Tibial artery (tissue), 4 donors: ENCODE measurements at regions not wholly inside any gene's neighbourhood (a gene's known extent, or its start where the extent isn't known, plus 50 kb on each side); places are given as distances from the start of the nearest gene placed in this dataset.

Experiments used
- DNase-seq, 2 donors: peaks; one replicate each; pipeline ENCODE4 v3.0.0-alpha.2; 2019
- H3K27ac ChIP-seq, 2 donors: fragments of 200-600 bp; sonication (generic) in 1 of 2; 1 replicate in 1 of 2; 2 replicates in 1 of 2; pipeline ENCODE4 v1.5.1; 2018 to 2019; ENCODE audit warnings: mild to moderate bottlenecking in 1 of 2
- H3K27me3 ChIP-seq, 2 donors: fragments of 200-600 bp; sonication (generic) in 1 of 2; one replicate each; pipeline versions ENCODE4 v1.5.1 to v1.6.0; 2016 to 2019
- H3K36me3 ChIP-seq, 3 donors: fragments of 200-600 bp; sonication (generic) in 2 of 3; one replicate each; pipeline ENCODE4 v1.5.1; 2016 to 2019; ENCODE audit warnings: mild to moderate bottlenecking in 2 of 3
- H3K4me1 ChIP-seq, 4 donors: fragments of 200-600 bp; sonication (generic) in 2 of 4; 1 replicate in 3 of 4; 2 replicates in 1 of 4; pipeline ENCODE4 v1.5.1; 2016 to 2019
- H3K4me3 ChIP-seq, 2 donors: fragments of 200-600 bp; sonication (generic) in 1 of 2; 1 replicate in 1 of 2; 2 replicates in 1 of 2; pipeline ENCODE4 v1.5.1; 2018 to 2019; ENCODE audit warnings: mild to moderate bottlenecking in 2 of 2
- H3K9me3 ChIP-seq, 3 donors: fragments of 200-600 bp; sonication (generic) in 1 of 3; one replicate each; pipeline ENCODE4 v1.5.1; 2016 to 2019
- CTCF ChIP-seq, 2 experiments: fragments of 200-600 bp in 1 of 2; fragments of 450-650 bp in 1 of 2; IDR thresholded peaks; one replicate each; pipeline ENCODE4 v1.5.1; 2017 to 2019; ENCODE audit warnings: antibody characterized with exemption in 2 of 2, mild to moderate bottlenecking in 1 of 2, moderate library complexity in 1 of 2
- intact Hi-C: fragments of 100-400 bp; cut with DNase I; formaldehyde crosslinking; loops from one replicate; pipeline ENCODE4 v1.15.0; 2023; ENCODE audit warnings: low total_unique reads

GRCh38 chr1:209187589-209187988 is 395.9 kb upstream of the CAMK1G start:
- Histone ChIP-seq H3K4me1 (peaks cover 0 to 7% (median 0%) of the 10 kb centered on the region in 4 donors), H3K4me3 (no peak overlapping the region), H3K27me3 (no peaks in the 10 kb centered on the region), H3K36me3 (no peaks in the 10 kb centered on the region), H3K27ac (no peak overlapping the region), H3K9me3 (no peaks in the 10 kb centered on the region)
- intact Hi-C loops: no loop called here
- no peak for TF ChIP-seq CTCF (IDR thresholded peaks at IDR 0.05)
- no peak for DNase-seq

GRCh38 chr1:209190591-209191261 is 392.8 kb upstream of the CAMK1G start:
- Histone ChIP-seq H3K27me3 (no peaks in the 10 kb centered on the region), H3K27ac (no peak overlapping the region), H3K4me3 (no peak overlapping the region), H3K4me1 (peaks cover 0 to 7% (median 0%) of the 10 kb centered on the region in 4 donors), H3K36me3 (no peaks in the 10 kb centered on the region), H3K9me3 (peaks cover 0 to 13% (median 9%) of the 10 kb centered on the region in 3 donors)
- intact Hi-C loops: no loop called here
- TF ChIP-seq CTCF (IDR thresholded peaks at IDR 0.05): peak; percentile 49 to 58
- peak in 1 of 2 donors; percentile 28 for DNase-seq

GRCh38 chr1:209191262-209191634 is 392.3 kb upstream of the CAMK1G start:
- H3K4me3 ChIP-seq: no peak overlapping the region
- H3K4me1 ChIP-seq: peaks cover 0 to 7% (median 0%) of the 10 kb centered on the region in 4 donors
- H3K27ac ChIP-seq: no peak overlapping the region
- H3K36me3 ChIP-seq: no peaks in the 10 kb centered on the region
- TF ChIP-seq CTCF (IDR thresholded peaks at IDR 0.05): no peak
- no peak for DNase-seq
- peaks cover 0 to 18% (median 15%) of the 10 kb centered on the region in 3 donors for H3K9me3 ChIP-seq
- intact Hi-C loops: no loop called here
- H3K27me3 ChIP-seq: no peaks in the 10 kb centered on the region

GRCh38 chr1:209196140-209196539 is 387.4 kb upstream of the CAMK1G start:
- Histone ChIP-seq H3K36me3 (no peaks in the 10 kb centered on the region), H3K9me3 (peaks cover 0 to 32% (median 17%) of the 10 kb centered on the region in 3 donors), H3K4me1 (no peaks in the 10 kb centered on the region), H3K4me3 (no peak overlapping the region), H3K27me3 (no peaks in the 10 kb centered on the region), H3K27ac (no peak overlapping the region)
- no peak for DNase-seq
- intact Hi-C loops: no loop called here
- no peak for TF ChIP-seq CTCF (IDR thresholded peaks at IDR 0.05)

GRCh38 chr1:209198961-209199750 is 384.4 kb upstream of the CAMK1G start:
- intact Hi-C loops: no loop called here
- H3K4me1 ChIP-seq: no peaks in the 10 kb centered on the region
- no peak for TF ChIP-seq CTCF (IDR thresholded peaks at IDR 0.05)
- no peaks in the 10 kb centered on the region for H3K36me3 ChIP-seq
- H3K9me3 ChIP-seq: peaks cover 0 to 32% (median 17%) of the 10 kb centered on the region in 3 donors
- no peak for DNase-seq
- H3K27me3 ChIP-seq: peaks cover 0 to 7% of the 10 kb centered on the region in 2 donors
- H3K4me3 ChIP-seq: no peak overlapping the region
- H3K27ac ChIP-seq: no peak overlapping the region
